ENCODE measurements at regions not wholly inside any gene's neighbourhood (a gene's known extent, or its start where the extent isn't known, plus 50 kb on each side); places are given as distances from the start of the nearest gene placed in this dataset.

GRCh38 chr14:71245659-71246361 lies 338.6 kb downstream of the PCNX1 start:
- H3K9me3 ChIP-seq, result no peaks in the 10 kb centered on the region
- H3K27ac ChIP-seq, result no peak overlapping the region
- H3K27me3 ChIP-seq, result no peaks in the 10 kb centered on the region
- peaks cover 0 to 31% (median 20%) of the 10 kb centered on the region in 4 donors for H3K4me1 ChIP-seq
- H3K4me3 ChIP-seq, result no peak overlapping the region
- intact Hi-C loops (cut with DNase I), result no loop called here
- WGBS, 2 donors, result 82 to 92% methylated on average over 8 of the region's 8 CpGs
- H3K36me3 ChIP-seq, result no peaks in the 10 kb centered on the region
- DNase-seq, result no peak
- TF ChIP-seq POLR2AphosphoS5 (IDR thresholded peaks at IDR 0.05), result no peak
- TF ChIP-seq CTCF (IDR thresholded peaks at IDR 0.05), result no peak
- TF ChIP-seq EP300 (IDR thresholded peaks at IDR 0.05), result no peak
- no peak for TF ChIP-seq POLR2A (IDR thresholded peaks at IDR 0.05)

GRCh38 chr14:71246539-71246938 lies 339.3 kb downstream of the PCNX1 start:
- Histone ChIP-seq H3K9me3 (no peaks in the 10 kb centered on the region), H3K36me3 (no peaks in the 10 kb centered on the region), H3K27me3 (no peaks in the 10 kb centered on the region), H3K4me3 (no peak overlapping the region), H3K4me1 (peaks cover 0 to 31% (median 19%) of the 10 kb centered on the region in 4 donors), H3K27ac (no peak overlapping the region)
- intact Hi-C loops (cut with DNase I), result no loop called here
- 84 to 87% methylated on average over 1 of the region's 1 CpG for WGBS, 2 donors
- no peak for TF ChIP-seq EP300 (IDR thresholded peaks at IDR 0.05)
- TF ChIP-seq CTCF (IDR thresholded peaks at IDR 0.05), result no peak
- TF ChIP-seq POLR2A (IDR thresholded peaks at IDR 0.05), result no peak
- no peak for TF ChIP-seq POLR2AphosphoS5 (IDR thresholded peaks at IDR 0.05)
- DNase-seq, result no peak

- no peaks in the 10 kb centered on the region for H3K27me3 ChIP-seq
- H3K4me3 ChIP-seq, result no peak overlapping the region
- 78 to 92% methylated on average over 4 of the region's 4 CpGs for WGBS, 2 donors
- intact Hi-C loops (cut with DNase I), result no loop called here
- no peak overlapping the region for H3K27ac ChIP-seq
- H3K4me1 ChIP-seq, result peaks cover 0 to 26% (median 14%) of the 10 kb centered on the region in 4 donors
- no peaks in the 10 kb centered on the region for H3K9me3 ChIP-seq
- no peak for DNase-seq
- no peaks in the 10 kb centered on the region for H3K36me3 ChIP-seq
- TF ChIP-seq POLR2A (IDR thresholded peaks at IDR 0.05) (no peak), CTCF (IDR thresholded peaks at IDR 0.05) (no peak), EP300 (IDR thresholded peaks at IDR 0.05) (no peak), POLR2AphosphoS5 (IDR thresholded peaks at IDR 0.05) (no peak)
These were observed 339.8 kb downstream of the PCNX1 start for GRCh38 chr14:71247106-71247505.

GRCh38 chr14:71248194-71248593 lies 340.9 kb downstream of the PCNX1 start:
- Histone ChIP-seq H3K27ac (no peak overlapping the region), H3K27me3 (no peaks in the 10 kb centered on the region), H3K4me1 (peaks cover 0 to 15% (median 5%) of the 10 kb centered on the region in 4 donors), H3K4me3 (no peak overlapping the region), H3K36me3 (no peaks in the 10 kb centered on the region), H3K9me3 (no peaks in the 10 kb centered on the region)
- TF ChIP-seq POLR2A (IDR thresholded peaks at IDR 0.05), result no peak
- no peak for TF ChIP-seq CTCF (IDR thresholded peaks at IDR 0.05)
- no peak for TF ChIP-seq POLR2AphosphoS5 (IDR thresholded peaks at IDR 0.05)
- TF ChIP-seq EP300 (IDR thresholded peaks at IDR 0.05), result no peak
- intact Hi-C loops (cut with DNase I), result no loop called here
- WGBS, 2 donors, result 95% methylated on average over 3 of the region's 3 CpGs
- no peak for DNase-seq

GRCh38 chr14:71250347-71250746 lies 343.1 kb downstream of the PCNX1 start:
- 91 to 93% methylated on average over 2 of the region's 2 CpGs for WGBS, 2 donors
- intact Hi-C loops (cut with DNase I), result no loop called here
- no peaks in the 10 kb centered on the region for H3K4me1 ChIP-seq
- no peaks in the 10 kb centered on the region for H3K27me3 ChIP-seq
- no peaks in the 10 kb centered on the region for H3K36me3 ChIP-seq
- TF ChIP-seq CTCF (IDR thresholded peaks at IDR 0.05) (no peak), POLR2AphosphoS5 (IDR thresholded peaks at IDR 0.05) (no peak), POLR2A (IDR thresholded peaks at IDR 0.05) (no peak), EP300 (IDR thresholded peaks at IDR 0.05) (no peak)
- H3K27ac ChIP-seq, result no peak overlapping the region
- no peak for DNase-seq
- no peaks in the 10 kb centered on the region for H3K9me3 ChIP-seq
- no peak overlapping the region for H3K4me3 ChIP-seq

Data from sigmoid colon (tissue), 6 donors.